Globus pallidus (tissue), 1 donor: ENCODE measurements at regions not wholly inside any gene's neighbourhood (a gene's known extent, or its start where the extent isn't known, plus 50 kb on each side); places are given as distances from the start of the nearest gene placed in this dataset.
A peak's percentile ranks its signal among the peaks of the same experiment; 100 is the strongest.

Experiments used
- DNase-seq: peaks from one replicate; pipeline ENCODE4 v3.0.0-alpha.2; 2015; ENCODE audit warnings: low spot score

DNA sequence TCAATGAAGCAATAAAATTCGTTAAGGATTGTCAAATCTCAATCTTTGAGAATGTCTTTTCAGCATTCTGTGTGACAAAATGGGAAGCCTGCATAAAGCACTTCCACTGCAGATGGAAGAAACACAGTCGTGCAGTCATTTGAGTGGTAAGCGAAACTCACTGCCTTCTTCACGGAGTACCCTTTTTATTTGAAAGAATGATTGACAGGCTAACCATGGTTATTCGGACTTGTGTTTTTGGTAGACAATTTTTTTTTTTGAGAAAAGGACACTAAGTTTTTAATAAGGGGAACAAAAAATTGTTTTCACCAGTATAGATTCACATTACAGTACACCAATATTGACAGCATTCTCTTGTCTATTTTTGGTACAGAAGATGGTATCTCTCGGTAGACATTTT, 86.9 kb upstream of the MSX1 start:
- no peak for DNase-seq

DNA sequence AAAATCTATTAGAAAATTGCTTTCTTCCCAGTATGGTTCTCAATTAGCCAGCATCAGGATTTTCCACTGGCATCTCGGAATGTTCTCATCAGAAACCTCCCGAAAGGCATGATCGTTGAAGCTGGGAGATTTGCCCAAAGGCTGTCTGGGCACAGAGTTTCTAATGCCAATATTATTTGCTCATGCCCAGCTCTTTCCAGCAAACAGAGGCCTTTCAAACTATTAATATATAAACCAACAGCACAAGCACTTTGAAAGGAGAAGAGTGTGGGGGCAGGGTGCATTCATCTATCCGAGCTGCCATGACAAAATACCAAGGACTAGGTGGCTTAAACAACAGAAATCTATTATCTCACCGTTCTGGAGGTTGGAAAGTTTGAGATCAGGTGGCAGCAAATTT, 88.3 kb upstream of the MSX1 start:
- DNase-seq, result no peak

DNA sequence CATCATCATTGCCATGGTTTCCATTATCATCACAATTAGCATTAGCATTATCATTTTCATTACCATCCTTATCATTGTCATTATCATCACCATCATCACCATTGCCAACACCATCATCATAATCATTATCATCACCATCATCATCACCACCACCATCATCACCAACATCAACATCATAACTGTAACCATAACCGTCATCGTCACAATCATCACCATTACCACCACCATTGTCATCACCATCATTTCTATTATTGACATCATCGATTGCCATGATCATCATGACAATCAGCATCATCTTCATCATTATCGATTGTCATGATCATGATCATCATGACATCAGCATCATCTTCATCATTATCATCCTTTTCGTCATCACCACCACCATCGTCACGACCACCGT, 88.9 kb upstream of the MSX1 start:
- DNase-seq, result no peak

DNA sequence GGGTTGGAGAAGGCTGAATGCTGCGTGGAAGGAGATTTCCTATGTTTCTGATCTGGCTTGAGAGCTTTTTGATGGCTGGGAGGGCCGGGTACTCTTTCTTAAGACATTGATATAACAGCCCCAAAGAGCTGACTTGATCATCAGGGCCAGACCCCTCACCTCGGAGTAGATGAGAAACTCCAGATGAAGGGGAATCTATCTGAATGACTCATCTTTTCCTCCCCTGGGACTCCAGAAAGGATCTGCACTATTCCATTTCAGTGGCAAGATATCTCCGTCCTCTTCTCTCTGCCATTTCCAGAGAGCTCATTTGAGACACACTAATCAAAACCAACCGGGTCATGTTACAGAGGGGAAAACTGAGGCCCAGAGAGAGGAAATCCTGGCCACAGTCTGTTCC, 92.9 kb upstream of the MSX1 start:
- DNase-seq, result no peak

DNA sequence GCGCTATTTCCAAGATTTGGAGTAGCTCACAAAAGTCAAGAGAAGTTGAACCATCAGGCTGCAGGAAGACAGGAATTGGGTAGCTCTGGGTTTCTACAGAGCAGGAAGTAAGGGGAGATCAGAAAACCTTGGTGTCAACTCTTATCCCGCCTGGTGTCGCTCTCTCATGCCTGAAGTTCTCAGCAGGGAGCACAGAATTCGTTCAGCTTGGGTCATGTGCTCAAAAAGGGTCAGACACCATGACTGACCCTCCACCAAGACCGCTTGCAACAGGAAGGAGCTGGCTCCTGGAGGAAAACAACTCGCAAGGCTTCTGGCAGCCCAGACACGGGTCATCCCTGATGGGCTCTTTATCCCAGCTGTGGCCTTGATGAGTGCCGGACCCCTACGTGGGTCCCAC, 93.7 kb upstream of the MSX1 start:
- DNase-seq, result no peak

DNA sequence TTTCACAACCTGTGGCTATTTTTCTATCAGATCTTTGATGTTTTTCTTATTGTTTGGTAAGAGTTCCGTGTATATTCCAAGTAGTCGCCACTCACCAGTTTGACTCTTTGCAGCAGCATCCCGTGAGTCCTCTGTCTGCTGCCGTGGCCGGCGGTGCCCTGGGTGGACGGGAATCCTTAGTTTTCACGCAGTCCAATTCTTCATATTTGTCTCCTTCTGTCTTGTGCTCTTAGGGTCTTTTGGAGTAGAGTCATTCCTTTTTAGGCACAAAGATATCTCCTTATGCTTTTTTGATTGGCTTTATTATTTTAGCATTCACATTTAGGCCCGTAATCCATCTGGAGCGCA, 94.9 kb upstream of the MSX1 start:
- DNase-seq, result no peak

DNA sequence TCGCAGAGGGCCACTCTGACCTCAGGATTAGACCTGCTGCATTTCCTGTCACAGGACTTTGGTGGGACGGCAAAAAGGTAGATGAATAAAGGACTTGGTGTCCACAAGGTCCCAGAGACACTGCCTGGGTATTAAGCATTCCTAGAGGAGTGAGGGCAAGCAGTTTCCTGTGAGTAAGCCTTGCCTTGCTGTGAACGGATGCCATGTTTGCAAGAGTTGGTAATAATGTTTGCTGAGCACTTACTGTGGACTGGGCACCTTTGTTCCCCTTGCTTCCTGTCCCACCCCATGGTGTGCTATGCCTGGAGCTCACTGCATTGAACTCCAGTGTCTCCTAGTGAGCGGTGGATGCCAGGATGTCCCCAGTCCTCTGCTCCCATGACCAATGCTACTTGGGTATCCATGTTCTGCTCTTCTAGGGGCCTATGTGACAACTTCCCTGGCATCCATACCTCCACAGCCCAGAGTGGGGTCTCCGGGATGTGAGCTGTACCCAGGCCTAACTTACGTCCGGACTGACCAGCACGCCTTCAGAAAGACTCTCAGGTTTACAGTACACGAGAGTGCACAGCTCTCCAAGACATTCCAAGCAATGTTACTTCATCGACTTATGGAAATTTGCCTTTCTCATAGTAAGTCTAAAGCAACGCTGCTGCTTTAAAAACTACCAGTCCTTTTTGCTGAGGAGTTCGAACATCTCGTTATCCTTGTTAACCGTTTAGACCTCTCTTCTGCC, 95.5 kb upstream of the MSX1 start:
- DNase-seq, result no peak

DNA sequence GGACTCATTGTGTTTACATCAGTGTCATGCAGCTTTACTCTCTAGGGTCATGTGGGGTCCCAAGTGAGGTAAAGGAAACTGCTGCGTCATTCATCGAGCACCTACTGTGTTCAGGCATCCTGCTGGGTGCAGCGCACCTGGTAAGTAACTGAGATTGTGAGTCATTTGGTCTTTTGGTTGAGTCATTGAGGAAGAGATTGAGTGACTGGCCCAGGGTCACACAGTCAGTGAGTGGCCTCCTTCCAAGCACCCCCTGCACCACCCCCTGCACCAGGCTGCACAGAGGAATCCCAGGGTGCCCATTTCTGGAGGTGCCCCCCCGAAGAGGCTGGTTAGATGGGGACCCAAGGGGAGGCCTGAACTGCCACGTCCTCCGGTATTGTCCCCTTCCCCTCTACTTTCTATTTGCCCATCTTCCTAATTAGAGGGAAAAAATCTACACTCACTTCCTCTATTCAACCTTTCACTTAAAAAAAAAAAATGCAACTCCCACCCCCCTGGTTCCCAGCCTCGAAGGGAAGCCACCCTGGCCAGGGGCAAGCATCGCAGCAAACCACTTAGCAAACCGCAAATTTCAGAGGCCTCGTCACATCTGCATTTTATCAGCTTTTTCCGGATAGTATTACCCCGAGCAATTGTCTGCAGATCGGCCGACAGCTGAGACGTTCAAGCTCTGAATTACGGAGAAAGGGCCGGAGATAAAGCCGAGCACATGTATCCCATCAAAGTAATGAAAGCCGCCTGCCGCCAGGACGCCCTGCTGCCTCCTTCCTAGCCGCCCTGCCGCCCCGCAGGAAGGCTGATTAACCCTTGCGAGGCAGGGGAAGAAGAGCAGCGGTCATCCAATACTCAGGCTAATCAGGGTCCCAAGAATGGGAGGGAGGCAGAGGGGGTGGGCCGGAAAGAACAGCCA, 96.3 kb upstream of the MSX1 start:
- no peak for DNase-seq

DNA sequence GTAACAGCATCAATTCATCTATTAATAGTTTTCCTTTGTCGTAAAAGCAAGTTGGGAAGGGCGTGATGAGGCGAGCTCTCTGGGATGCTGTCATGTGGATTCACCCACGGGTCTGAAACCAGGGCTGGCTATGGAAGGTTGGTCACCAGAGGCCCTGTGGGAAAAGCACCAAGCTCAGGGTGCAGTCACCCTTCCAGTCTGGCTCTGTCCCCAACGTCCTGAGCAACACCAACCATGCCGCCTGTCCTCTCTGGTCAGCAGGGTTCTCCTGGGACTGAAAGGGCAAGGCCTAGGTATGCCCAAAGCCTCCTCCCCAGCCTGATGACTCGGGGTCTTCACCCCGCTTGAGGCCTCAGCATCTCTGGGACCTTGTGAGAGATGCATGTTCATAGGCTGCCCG, 97.2 kb upstream of the MSX1 start:
- DNase-seq, result no peak

DNA sequence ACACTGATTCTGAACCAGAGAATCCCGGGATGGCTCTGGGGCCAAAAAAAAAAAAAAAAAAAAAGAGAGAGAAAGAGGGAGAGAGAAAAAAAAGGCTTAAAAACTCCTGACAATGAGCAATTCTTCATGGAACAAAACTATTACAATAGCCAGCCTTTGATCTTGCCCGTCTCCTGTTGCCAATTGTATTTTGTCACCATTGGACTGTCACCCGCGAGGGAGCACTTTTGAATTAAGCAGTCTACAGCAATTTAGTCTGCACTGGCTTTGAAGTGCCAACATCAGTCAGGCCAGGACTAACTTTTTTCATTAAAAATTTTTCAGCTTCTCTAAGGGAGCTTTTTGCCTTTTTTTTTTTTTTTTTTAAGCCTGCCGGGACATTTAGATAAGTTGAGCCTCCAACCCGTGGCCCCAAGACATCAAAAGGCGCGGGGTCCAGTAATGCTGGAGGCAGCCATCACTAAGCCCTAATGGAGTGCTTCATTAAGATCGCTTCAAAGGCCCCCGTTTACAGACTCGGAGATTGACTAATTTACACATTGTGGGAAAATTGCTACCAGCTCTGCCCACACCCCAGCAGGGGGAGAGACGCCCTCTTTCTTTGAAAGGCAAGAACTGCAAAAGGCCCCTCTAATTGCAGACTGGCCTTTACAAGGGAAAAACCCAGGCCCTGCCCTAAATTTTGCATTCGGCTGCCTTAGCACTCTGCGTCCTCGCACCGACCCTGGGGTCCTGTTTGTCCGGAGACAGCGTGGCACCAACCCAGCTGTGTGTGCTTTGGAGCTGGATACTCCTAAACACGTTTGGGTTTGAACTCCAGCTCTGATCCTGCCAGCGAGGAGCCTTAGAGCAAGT, 98.1 kb upstream of the MSX1 start:
- DNase-seq, result peak; percentile 79

DNA sequence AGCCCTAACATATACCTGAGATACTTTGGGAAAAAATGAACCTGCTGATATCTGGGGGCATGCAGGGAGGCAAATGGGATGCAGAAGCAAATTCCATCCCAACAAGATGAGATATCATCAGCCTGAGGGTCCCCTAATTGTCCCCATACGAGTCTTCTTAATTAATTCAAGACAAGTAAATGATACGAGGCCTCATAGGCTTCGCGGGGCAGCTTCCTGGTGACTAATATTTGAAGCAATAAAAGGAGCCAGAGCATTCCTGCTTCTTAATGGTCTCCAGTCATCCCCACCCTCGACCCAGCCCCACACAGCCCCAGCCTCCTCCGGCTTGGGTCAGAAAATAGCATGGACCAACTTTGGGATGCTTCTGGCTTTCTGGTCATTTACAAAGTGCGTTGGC, 99.6 kb upstream of the MSX1 start:
- DNase-seq, result no peak

DNA sequence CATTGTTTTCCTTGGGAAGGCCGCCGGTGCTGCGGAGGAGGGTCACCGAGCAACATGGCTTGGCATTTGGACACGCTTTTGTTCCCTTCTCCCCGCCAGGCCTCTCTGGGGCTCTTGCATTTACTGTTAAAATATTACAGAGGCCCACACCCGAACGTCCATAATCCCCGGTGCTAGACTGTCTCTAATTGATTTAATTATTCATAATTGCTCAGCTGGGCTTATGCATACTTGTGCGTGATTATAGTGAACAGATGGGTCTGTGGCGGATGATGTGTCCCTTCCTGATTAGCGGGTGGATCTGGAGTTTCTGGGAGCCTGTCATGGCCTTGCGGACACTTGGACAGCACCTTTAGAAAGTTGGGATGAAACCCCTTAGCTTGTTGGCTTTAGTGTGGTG, 100.2 kb upstream of the MSX1 start:
- no peak for DNase-seq

DNA sequence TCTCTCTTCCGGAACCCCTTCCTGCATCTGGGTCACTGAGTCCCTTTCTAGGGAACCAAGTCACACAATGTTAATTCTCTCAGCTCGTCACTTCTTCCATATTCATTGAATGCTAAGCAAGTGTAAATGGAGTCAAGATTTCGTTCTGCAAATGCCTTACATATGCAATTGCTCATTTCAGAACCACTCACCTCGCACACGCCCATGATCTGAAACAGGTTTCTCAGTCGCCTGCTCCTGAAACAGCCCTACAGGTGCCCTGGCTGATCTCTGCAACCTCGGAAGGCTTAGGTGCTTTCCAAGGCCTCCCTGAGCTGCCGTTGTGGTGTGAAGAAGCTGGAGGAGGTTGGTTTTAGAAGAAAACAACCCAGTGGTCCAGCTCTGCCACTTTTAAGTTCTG, 100.8 kb upstream of the MSX1 start:
- no peak for DNase-seq

DNA sequence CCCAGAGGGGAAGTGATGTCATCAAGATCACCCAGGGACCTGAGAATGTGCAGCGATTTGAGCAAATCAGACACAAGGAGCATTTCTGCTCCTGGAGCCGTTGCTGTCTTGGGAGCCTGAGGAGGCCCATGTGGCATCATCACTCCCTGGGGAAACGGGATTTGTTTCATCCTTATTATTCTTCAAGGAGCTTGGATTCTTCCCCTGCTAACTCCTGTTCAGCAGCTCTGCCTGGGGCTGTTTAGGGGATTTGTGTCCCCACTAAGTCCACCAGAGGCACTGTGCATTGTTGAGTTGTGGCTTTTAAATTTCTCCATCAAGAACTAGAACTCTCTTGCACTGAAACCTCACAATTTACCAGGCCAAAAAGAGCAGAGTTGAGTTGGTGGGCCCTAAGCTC, 104.2 kb upstream of the MSX1 start:
- DNase-seq, result no peak

DNA sequence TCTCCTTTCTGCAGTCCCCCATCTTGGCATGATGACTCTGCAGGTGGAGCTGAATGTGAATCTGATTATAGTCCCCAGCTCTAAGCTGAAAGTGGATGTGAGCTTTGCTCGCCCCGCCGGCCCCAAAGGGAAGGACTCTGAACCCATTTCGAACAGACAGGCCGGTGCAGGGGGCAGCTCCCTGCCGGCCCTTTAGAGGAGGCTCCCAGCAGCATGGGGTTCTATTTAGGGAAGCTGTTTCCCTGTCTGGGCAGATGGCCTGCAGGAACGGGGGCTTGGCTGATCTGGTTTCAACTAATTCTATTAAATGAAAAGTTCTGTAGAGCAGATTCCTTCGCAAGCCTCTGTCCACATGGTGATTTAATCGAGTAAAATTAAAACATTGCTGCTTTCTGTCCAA, 104.8 kb upstream of the MSX1 start:
- no peak for DNase-seq

DNA sequence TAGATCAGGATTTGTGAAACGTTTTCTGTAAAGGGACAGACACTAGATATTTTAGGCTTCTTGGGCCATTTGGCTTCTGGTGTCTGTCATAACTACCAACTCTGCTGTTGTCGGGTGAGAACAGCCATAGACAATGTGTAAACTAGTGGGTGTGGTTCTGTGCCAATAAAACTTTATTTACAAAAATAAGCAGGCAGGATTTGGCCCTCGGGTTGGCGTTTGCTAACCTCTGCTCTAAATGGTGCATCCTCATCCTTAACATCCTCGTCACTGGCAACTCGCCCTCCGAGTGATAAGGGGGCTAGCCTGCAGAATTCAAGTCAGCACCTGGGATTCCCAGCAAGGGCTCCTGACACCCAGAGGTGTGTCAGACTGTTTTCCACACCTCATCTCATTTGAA, 105.8 kb upstream of the MSX1 start:
- no peak for DNase-seq

DNA sequence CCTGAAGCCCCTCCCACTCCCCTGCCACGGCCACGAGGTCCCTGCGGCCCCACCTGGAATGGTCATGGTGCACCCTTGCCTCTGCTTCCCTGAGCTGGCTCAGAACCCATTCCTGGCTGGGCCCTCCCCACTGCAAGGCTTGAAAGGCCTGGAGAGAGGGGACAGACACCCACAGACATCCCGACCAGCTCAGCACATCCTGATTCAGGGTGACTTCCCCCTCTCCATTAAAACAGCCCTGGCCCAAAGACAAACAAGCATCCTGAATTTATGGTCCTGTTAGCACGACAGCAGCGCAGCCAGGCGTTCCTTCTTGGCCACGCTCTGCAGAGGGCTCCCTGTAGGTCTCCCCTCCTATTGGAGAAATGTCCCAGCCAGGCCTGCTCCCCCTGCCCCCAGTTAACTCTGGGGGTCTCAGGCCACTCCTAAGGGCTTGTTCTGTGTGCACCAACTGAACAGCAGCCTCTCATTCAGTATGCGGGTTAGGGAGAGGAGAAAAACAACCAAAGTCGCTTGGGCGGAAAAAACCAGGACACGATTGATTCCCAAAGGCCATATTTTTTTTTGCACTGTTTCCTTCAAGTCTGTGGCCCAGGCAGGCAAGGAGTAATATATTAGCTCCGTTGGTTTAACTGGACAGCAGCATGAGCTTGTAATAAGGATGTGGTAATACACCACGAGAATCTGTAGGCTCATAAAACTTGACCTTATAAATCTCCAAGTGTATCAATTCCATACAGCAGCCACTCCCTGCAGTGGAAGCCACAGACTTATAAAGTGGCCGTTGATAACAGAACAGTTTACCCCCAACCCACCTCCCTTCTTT, 106.7 kb upstream of the MSX1 start:
- no peak for DNase-seq

DNA sequence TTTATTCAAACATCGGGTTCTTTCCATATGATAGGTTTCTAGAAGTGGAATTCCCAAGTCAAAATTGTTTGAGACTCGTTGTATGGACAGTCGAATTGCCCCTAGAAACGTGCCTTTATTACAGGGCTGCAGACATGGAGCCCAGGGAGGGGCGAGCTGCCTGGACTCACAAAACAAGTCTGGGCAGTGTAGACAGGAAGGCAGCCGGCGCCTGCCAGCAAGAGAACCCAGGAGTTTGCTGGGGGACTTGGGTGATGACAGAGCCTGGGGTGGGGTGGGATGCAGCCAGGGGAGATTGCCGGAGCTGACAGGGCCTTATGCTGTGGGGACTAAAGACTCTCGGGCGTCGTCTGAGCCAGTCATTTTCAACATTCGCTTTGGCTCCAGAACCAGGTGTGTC, 107.4 kb upstream of the MSX1 start:
- DNase-seq, result no peak

DNA sequence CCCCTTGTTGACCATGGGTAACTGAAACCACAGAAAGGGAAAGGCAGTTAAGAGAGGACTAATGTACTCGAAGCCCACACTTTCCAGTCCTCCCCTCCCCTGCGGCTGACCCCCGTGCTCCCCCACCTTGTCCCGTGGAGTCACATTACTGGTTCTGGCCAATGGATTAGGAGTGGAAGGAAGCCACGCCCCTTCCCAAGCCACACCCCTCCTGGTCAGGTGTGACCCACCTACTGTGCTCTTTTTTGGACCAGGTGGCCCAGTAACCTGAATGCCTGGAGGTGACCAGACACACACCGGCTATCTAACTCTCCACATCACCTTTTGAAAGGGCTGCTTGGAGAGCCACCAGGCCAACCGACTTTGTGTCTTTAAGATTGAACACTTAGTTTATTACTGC, 109.3 kb upstream of the MSX1 start:
- DNase-seq, result no peak

DNA sequence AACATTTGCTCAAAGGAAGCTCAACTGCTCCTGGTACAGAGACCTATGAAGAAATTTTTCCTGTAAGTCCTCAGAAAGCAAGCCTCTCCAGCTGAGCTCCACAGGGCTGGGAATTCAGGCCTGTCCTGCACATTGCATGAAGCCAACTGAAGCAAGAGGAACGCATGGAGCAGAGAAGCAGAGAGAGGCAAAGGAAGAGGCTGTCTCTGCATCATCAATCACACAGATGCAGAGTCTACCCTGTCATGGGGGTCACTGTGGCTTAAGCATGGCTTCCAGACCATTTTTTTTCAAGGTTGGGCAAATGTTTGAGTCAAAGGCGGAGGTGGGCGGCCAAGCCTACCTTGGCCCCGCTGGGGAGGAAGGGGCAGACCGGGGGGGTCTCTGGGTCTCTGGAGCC, 110.3 kb upstream of the MSX1 start:
- DNase-seq, result no peak

DNA sequence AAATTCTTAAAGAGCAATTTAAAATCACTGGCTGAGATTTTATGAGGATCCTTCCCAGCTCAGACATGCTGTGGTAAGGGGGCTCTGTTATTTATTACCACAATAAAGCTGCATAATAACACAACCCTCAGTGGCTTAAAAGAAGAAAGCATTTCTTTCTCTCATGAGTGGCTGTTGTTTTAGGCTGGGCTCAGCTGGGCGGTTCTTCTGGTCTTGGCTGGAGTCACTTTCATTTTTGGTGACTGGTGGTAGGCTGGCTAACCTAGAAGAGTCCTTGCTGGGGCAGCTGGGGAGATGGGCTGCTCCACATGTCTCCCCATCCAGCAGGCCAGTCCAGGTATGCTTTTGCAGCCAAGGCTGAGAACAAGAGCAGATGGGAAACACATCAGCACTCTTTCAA, 113.0 kb upstream of the MSX1 start:
- no peak for DNase-seq

DNA sequence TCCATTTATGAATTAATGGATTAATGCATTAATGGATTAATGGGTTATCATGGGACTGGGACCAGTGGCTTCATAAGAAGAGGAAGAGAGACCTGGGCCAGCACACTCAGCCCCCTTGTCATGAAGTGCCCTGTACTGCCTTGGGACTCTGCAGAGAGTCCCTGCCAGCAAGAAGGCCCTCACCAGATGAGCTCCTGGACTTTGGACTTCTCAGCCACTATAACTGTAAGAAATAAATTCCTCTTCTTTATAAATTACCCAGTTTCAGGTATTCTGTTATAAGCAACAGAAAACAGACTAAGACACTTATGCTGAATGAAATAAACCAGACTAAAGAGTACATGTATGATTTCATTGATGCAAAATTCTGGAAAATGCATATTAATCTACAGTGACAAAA, 119.4 kb upstream of the MSX1 start:
- no peak for DNase-seq
